Esophagus muscularis mucosa (tissue), 4 donors: ENCODE measurements at regions not wholly inside any gene's neighbourhood (a gene's known extent, or its start where the extent isn't known, plus 50 kb on each side); places are given as distances from the start of the nearest gene placed in this dataset.

Experiments
- EP300 ChIP-seq: sonication (generic); formaldehyde crosslinking; IDR thresholded peaks from one replicate; pipeline ENCODE4 v1.6.1; 2017; ENCODE audit warnings: antibody characterized with exemption
- POLR2A ChIP-seq: fragments of 450-650 bp; IDR thresholded peaks from one replicate; pipeline ENCODE4 v1.6.1; 2017; ENCODE audit warnings: antibody characterized with exemption, moderate library complexity, mild to moderate bottlenecking, low read depth
- TF ChIP-seq, protein P1 (sequence below), 3 experiments: fragments of 200-600 bp in 2 of 3; fragments of 450-650 bp in 1 of 3; sonication (generic) in 2 of 3; IDR thresholded peaks; one replicate each; pipeline ENCODE4 v1.5.1; 2017 to 2019; ENCODE audit warnings: antibody characterized with exemption in 3 of 3, mild to moderate bottlenecking in 2 of 3, moderate library complexity in 1 of 3

DNA sequence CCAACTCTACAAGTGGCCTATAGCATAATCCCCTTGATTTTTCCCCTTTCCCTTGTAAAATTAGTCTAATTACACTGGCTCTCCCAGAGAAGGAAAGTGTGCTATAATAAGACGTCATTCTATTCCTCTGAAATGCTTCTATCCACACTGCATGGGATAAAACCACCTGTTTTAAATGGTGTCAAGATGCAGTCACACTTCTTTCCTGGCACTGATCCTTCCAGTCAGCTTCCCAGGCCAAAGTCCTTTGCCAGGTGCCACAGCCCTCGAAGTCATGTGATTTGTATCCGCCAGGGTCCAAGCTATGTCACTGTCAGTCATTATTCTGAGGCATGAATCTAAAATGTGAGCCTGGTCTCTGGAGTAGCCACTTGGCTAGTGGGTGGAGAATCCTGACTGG lies 169.0 kb upstream of the KIAA1217 start:
- TF ChIP-seq POLR2A, result no peak
- TF ChIP-seq, protein P1, sequence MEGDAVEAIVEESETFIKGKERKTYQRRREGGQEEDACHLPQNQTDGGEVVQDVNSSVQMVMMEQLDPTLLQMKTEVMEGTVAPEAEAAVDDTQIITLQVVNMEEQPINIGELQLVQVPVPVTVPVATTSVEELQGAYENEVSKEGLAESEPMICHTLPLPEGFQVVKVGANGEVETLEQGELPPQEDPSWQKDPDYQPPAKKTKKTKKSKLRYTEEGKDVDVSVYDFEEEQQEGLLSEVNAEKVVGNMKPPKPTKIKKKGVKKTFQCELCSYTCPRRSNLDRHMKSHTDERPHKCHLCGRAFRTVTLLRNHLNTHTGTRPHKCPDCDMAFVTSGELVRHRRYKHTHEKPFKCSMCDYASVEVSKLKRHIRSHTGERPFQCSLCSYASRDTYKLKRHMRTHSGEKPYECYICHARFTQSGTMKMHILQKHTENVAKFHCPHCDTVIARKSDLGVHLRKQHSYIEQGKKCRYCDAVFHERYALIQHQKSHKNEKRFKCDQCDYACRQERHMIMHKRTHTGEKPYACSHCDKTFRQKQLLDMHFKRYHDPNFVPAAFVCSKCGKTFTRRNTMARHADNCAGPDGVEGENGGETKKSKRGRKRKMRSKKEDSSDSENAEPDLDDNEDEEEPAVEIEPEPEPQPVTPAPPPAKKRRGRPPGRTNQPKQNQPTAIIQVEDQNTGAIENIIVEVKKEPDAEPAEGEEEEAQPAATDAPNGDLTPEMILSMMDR (IDR thresholded peaks at IDR 0.05), result no peak
- no peak for TF ChIP-seq EP300
